ENCODE measurements at regions not wholly inside any gene's neighbourhood (a gene's known extent, or its start where the extent isn't known, plus 50 kb on each side); places are given as distances from the start of the nearest gene placed in this dataset.

GRCh38 chr16:85265161-85265784 lies 153.0 kb upstream of the CIBAR2 start:
- peaks cover 9% of the 10 kb centered on the region for H3K27me3 Mint-ChIP-seq (ENCODE audit: unreplicated experiment)
- H3K9me3 Mint-ChIP-seq (ENCODE audit: unreplicated experiment), result no peaks in the 10 kb centered on the region
- TF ChIP-seq CTCF (IDR thresholded peaks at IDR 0.05; ENCODE audit: unreplicated experiment), result no peak
- H3K27ac Mint-ChIP-seq (ENCODE audit: unreplicated experiment), result no peak overlapping the region
- DNase-seq (ENCODE audit: low spot score), result no peak
- no peak overlapping the region for H3K4me3 Mint-ChIP-seq (ENCODE audit: unreplicated experiment)
- H3K4me1 Mint-ChIP-seq (ENCODE audit: unreplicated experiment), result peaks cover 6% of the 10 kb centered on the region
- no peaks in the 10 kb centered on the region for H3K36me3 Mint-ChIP-seq (ENCODE audit: low read depth, unreplicated experiment)

- Mint-ChIP-seq H3K4me3 (ENCODE audit: unreplicated experiment) (no peak overlapping the region), H3K9me3 (ENCODE audit: unreplicated experiment) (no peaks in the 10 kb centered on the region), H3K27me3 (ENCODE audit: unreplicated experiment) (peaks cover 9% of the 10 kb centered on the region), H3K4me1 (ENCODE audit: unreplicated experiment) (peaks cover 6% of the 10 kb centered on the region), H3K27ac (ENCODE audit: unreplicated experiment) (no peak overlapping the region), H3K36me3 (ENCODE audit: low read depth, unreplicated experiment) (no peaks in the 10 kb centered on the region)
- TF ChIP-seq CTCF (IDR thresholded peaks at IDR 0.05; ENCODE audit: unreplicated experiment), result no peak
- no peak for DNase-seq (ENCODE audit: low spot score)
These were observed 153.5 kb upstream of the CIBAR2 start for GRCh38 chr16:85265810-85266209.

GRCh38 chr16:85266857-85267256 lies 154.6 kb upstream of the CIBAR2 start:
- TF ChIP-seq CTCF (IDR thresholded peaks at IDR 0.05; ENCODE audit: unreplicated experiment), result no peak
- Mint-ChIP-seq H3K36me3 (ENCODE audit: low read depth, unreplicated experiment) (no peaks in the 10 kb centered on the region), H3K27ac (ENCODE audit: unreplicated experiment) (no peak overlapping the region), H3K9me3 (ENCODE audit: unreplicated experiment) (no peaks in the 10 kb centered on the region), H3K4me3 (ENCODE audit: unreplicated experiment) (no peak overlapping the region), H3K27me3 (ENCODE audit: unreplicated experiment) (peaks cover 5% of the 10 kb centered on the region), H3K4me1 (ENCODE audit: unreplicated experiment) (peaks cover 6% of the 10 kb centered on the region)
- no peak for DNase-seq (ENCODE audit: low spot score)

- TF ChIP-seq CTCF (IDR thresholded peaks at IDR 0.05; ENCODE audit: unreplicated experiment), result no peak
- no peak for DNase-seq (ENCODE audit: low spot score)
- no peaks in the 10 kb centered on the region for H3K36me3 Mint-ChIP-seq (ENCODE audit: low read depth, unreplicated experiment)
- peaks cover 6% of the 10 kb centered on the region for H3K4me1 Mint-ChIP-seq (ENCODE audit: unreplicated experiment)
- H3K4me3 Mint-ChIP-seq (ENCODE audit: unreplicated experiment), result no peak overlapping the region
- H3K27me3 Mint-ChIP-seq (ENCODE audit: unreplicated experiment), result peaks cover 5% of the 10 kb centered on the region
- H3K9me3 Mint-ChIP-seq (ENCODE audit: unreplicated experiment), result no peaks in the 10 kb centered on the region
- no peak overlapping the region for H3K27ac Mint-ChIP-seq (ENCODE audit: unreplicated experiment)
These were observed 155.2 kb upstream of the CIBAR2 start for GRCh38 chr16:85267414-85267945.

- Mint-ChIP-seq H3K36me3 (ENCODE audit: low read depth, unreplicated experiment) (no peaks in the 10 kb centered on the region), H3K27ac (ENCODE audit: unreplicated experiment) (peak overlapping the region; percentile 32), H3K4me1 (ENCODE audit: unreplicated experiment) (peaks cover 6% of the 10 kb centered on the region), H3K4me3 (ENCODE audit: unreplicated experiment) (peak overlapping the region; percentile 5), H3K27me3 (ENCODE audit: unreplicated experiment) (peaks cover 1% of the 10 kb centered on the region), H3K9me3 (ENCODE audit: unreplicated experiment) (no peaks in the 10 kb centered on the region)
- no peak for TF ChIP-seq CTCF (IDR thresholded peaks at IDR 0.05; ENCODE audit: unreplicated experiment)
- no peak for DNase-seq (ENCODE audit: low spot score)
These were observed 156.9 kb upstream of the CIBAR2 start for GRCh38 chr16:85269165-85269564.

All from endothelial cell (in vitro differentiated cells).